C4-2B (cell line): ENCODE measurements at regions not wholly inside any gene's neighbourhood (a gene's known extent, or its start where the extent isn't known, plus 50 kb on each side); places are given as distances from the start of the nearest gene placed in this dataset.

Source experiments
- H3K27ac ChIP-seq: fragments of 450-650 bp; 2 replicates; pipeline ENCODE4 v1.5.1; 2017
- CTCF ChIP-seq: fragments of 450-650 bp; conservative IDR thresholded peaks from 2 replicates; pipeline ENCODE4 v1.5.1; 2017; ENCODE audit warnings: mild to moderate bottlenecking
- ZFX ChIP-seq: fragments of 450-650 bp; IDR thresholded peaks from 2 replicates; pipeline ENCODE4 v1.6.1; 2017

GRCh38 chr4:26081795-26082498, 167.9 kb downstream of the SMIM20 start:
- no peak overlapping the region for H3K27ac ChIP-seq

DNA sequence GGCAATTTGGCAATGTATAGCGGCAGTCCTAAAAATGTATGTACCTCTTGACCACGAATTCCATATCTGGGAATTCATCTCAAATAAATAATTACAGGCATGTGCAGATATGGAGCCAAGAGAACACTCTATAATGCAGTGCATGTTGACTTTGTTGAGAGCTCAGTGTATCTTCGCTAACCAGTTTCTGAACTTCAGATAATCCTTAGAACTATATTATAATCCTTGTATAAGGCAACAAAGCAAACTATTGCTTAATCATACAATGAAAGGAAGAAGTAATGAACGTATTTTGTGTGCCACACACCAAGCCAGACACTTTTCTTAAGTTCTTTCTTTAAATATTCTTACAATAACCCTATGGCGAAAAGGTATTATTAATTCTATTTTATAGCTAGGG, 168.5 kb downstream of the SMIM20 start:
- H3K27ac ChIP-seq, result no peak overlapping the region
- TF ChIP-seq ZFX (no peak), CTCF (no peak)

More at GRCh38 chr4:26081795-26082498, 167.9 kb downstream of the SMIM20 start:
- peak; percentile 79 for TF ChIP-seq CTCF
- no peak for TF ChIP-seq ZFX

DNA sequence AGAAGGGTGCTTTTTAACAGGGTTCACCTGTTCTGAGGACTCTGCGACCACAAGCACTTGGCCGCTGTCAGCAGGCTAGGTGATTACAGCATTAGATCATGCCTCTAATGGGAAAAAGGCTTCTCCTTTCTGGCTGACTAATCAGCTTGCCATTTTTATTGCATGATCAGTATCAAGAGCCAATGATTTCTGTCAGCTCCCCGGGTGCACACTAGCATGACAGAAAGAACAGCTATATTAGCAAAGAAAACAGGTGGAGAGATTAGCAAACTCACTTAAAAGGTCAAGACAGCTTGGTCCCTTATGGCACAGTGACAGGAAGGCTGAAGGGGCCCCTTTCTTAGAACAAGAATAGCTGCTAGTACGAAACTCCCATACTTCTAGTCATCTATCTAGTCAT, 170.0 kb downstream of the SMIM20 start:
- TF ChIP-seq ZFX, result no peak
- TF ChIP-seq CTCF, result no peak
- no peak overlapping the region for H3K27ac ChIP-seq

GRCh38 chr4:26084414-26084813, 170.4 kb downstream of the SMIM20 start:
- H3K27ac ChIP-seq, result no peak overlapping the region
- no peak for TF ChIP-seq ZFX
- TF ChIP-seq CTCF, result no peak

DNA sequence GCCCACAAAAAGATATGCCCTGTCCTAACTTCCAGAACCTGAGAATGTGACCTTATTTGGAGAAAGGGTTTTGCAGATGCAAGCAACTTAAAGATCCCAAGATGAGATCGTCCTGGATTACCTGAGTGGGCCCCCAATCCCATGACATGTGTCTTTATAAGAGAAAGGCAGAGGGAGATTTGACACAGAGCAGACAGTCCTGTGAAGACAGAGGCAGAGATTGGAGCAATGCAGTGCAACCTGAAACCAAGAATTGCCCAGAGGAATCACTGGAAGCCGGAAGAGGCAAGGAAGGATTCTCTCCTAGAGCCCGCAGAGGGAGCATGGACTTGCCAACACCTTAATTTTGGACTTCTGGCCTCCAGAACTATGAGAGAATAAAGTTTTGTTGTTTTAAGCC, 171.5 kb downstream of the SMIM20 start:
- no peak overlapping the region for H3K27ac ChIP-seq
- TF ChIP-seq ZFX (no peak), CTCF (no peak)

GRCh38 chr4:26086621-26087441, 172.8 kb downstream of the SMIM20 start:
- H3K27ac ChIP-seq, result no peak overlapping the region
- TF ChIP-seq CTCF (no peak), ZFX (no peak)

GRCh38 chr4:26088433-26088928, 174.5 kb downstream of the SMIM20 start:
- TF ChIP-seq CTCF (no peak), ZFX (no peak)
- H3K27ac ChIP-seq, result no peak overlapping the region
